Esophagus squamous epithelium (tissue), 5 donors: ENCODE measurements at regions not wholly inside any gene's neighbourhood (a gene's known extent, or its start where the extent isn't known, plus 50 kb on each side); places are given as distances from the start of the nearest gene placed in this dataset.
"Not testable (repeated sequence)": the region's sequence is repeated elsewhere in the genome, so short reads cannot be mapped to it uniquely, and the experiment has no call there.

ENCODE experiments used
- DNase-seq: peaks from one replicate; lab custom pipeline; 2025; lab: John Stamatoyannopoulos, UW
- H3K27ac ChIP-seq, 4 donors: fragments of 200-600 bp; sonication (generic); one replicate each; pipeline ENCODE4 v1.5.1; 2016 to 2019; ENCODE audit warnings: mild to moderate bottlenecking in 1 of 4
- H3K27me3 ChIP-seq, 4 donors: fragments of 200-600 bp; sonication (generic); 1 replicate in 3 of 4; 2 replicates in 1 of 4; pipeline versions ENCODE4 v1.5.1 to v1.6.0; 2017 to 2021; ENCODE audit warnings: antibody characterized with exemption in 1 of 4
- H3K36me3 ChIP-seq, 3 donors: fragments of 200-600 bp; sonication (generic); one replicate each; pipeline ENCODE4 v1.5.1; 2016 to 2019
- H3K4me1 ChIP-seq, 3 donors: fragments of 200-600 bp; sonication (generic); one replicate each; pipeline ENCODE4 v1.5.1; 2017 to 2019
- H3K4me3 ChIP-seq, 4 donors: fragments of 200-600 bp; sonication (generic); 1 replicate in 3 of 4; 2 replicates in 1 of 4; pipeline ENCODE4 v1.5.1; 2016 to 2019; ENCODE audit warnings: mild to moderate bottlenecking in 2 of 4, moderate library complexity in 1 of 4
- H3K9me3 ChIP-seq, 3 donors: fragments of 200-600 bp; sonication (generic); one replicate each; pipeline ENCODE4 v1.5.1; 2016 to 2019
- CTCF ChIP-seq, 6 experiments: fragments of 450-650 bp in 4 of 6; fragments of 200-600 bp in 2 of 6; sonication (generic) in 2 of 6; IDR thresholded peaks; one replicate each; pipeline ENCODE4 v1.5.1; 2016 to 2019; ENCODE audit warnings: antibody characterized with exemption in 6 of 6, mild to moderate bottlenecking in 4 of 6, moderate library complexity in 4 of 6
- POLR2A ChIP-seq, 4 donors: fragments of 450-650 bp; IDR thresholded peaks; one replicate each; pipeline ENCODE4 v1.6.1; 2017; ENCODE audit warnings: antibody characterized with exemption in 4 of 4, mild to moderate bottlenecking in 4 of 4, moderate library complexity in 3 of 4
- WGBS, 2 donors: methylation state at CpG; one replicate each; pipeline ENCODE4 v1.1.5; 2018; 5-methylcytosine and 5-hydroxymethylcytosine counted together
- intact Hi-C: fragments of 100-400 bp; cut with DNase I; formaldehyde crosslinking; loops from one replicate; pipeline ENCODE4 v1.15.0; 2022
- donor health status: DM: yes; HTN: yes; CAD: no.

- Histone ChIP-seq H3K27ac (no peak overlapping the region), H3K4me1 (no peaks in the 10 kb centered on the region), H3K27me3 (no peaks in the 10 kb centered on the region), H3K4me3 (no peak overlapping the region), H3K9me3 (no peaks in the 10 kb centered on the region), H3K36me3 (no peaks in the 10 kb centered on the region)
- no peak for DNase-seq
- TF ChIP-seq POLR2A (IDR thresholded peaks at IDR 0.05) (no peak), CTCF (IDR thresholded peaks at IDR 0.05) (no peak)
- intact Hi-C loops: no loop called here
- WGBS, 2 donors: 85 to 95% methylated on average over 3 of the region's 3 CpGs
Observed at GRCh38 chrX:74187211-74187610, 116.8 kb upstream of the ZCCHC13 start.

DNA sequence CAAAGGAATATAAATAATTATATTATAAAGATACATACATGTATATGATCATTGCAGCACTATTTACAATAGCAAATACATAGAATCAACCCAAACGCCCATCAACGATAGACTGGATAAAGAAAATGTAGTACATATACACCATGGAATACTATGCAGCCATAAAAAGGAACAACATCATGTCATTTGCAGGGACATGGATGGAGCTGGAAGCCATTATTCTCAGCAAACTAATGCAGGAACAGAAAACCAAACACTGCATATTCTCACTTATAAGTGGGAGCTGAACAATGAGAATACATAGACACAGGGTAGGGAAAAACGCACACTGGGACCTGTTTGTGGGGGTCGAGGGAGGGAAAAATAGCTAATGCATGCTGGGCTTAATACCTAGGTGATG lies 120.9 kb upstream of the ZCCHC13 start:
- H3K27ac ChIP-seq, DNase-seq, H3K27me3 ChIP-seq, H3K36me3 ChIP-seq, H3K4me1 ChIP-seq, H3K4me3 ChIP-seq, intact Hi-C loops, H3K9me3 ChIP-seq: not testable (repeated sequence)
- WGBS, 2 donors: 85 to 87% methylated on average over 3 to 4 of the region's 4 CpGs

DNA sequence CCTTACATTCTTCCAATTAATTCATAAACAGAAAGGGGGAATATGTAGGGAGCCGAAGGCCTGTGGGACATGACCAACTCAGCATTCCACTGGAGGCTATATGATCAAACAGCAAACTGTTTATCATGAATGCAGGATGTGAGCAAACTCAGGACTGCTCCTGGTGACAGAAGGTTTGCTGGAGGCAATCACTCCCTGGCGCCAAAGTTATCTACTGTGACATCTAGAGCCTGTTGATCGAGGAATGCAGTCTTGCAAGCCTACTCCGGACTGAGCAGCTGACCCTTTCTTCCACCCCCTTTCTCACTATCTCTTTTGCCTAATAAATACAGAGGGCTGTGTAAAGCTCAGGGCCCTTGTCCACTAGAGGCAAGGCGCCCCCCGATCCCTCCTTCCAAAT lies 122.0 kb upstream of the ZCCHC13 start:
- H3K36me3 ChIP-seq, DNase-seq, intact Hi-C loops, H3K4me3 ChIP-seq, H3K27ac ChIP-seq, H3K27me3 ChIP-seq, H3K4me1 ChIP-seq, H3K9me3 ChIP-seq: not testable (repeated sequence)
- 87 to 90% methylated on average over 5 of the region's 6 CpGs for WGBS, 2 donors

- no peak for DNase-seq
- WGBS, 2 donors: 79 to 92% methylated on average over 7 to 8 of the region's 8 CpGs
- H3K27me3 ChIP-seq: no peaks in the 10 kb centered on the region
- H3K4me3 ChIP-seq: no peak overlapping the region
- no peaks in the 10 kb centered on the region for H3K36me3 ChIP-seq
- no peak overlapping the region for H3K27ac ChIP-seq
- TF ChIP-seq POLR2A (IDR thresholded peaks at IDR 0.05) (no peak), CTCF (IDR thresholded peaks at IDR 0.05) (no peak)
- intact Hi-C loops: no loop called here
- no peaks in the 10 kb centered on the region for H3K9me3 ChIP-seq
- H3K4me1 ChIP-seq: no peaks in the 10 kb centered on the region
Observed at GRCh38 chrX:74180716-74181115, 123.3 kb upstream of the ZCCHC13 start.

- no peaks in the 10 kb centered on the region for H3K4me1 ChIP-seq
- H3K27ac ChIP-seq: no peak overlapping the region
- no peaks in the 10 kb centered on the region for H3K36me3 ChIP-seq
- H3K27me3 ChIP-seq: no peaks in the 10 kb centered on the region
- no peaks in the 10 kb centered on the region for H3K9me3 ChIP-seq
- H3K4me3 ChIP-seq: no peak overlapping the region
- WGBS, 2 donors: 88 to 92% methylated on average over 3 of the region's 3 CpGs
- intact Hi-C loops: no loop called here
- no peak for DNase-seq
- TF ChIP-seq CTCF (IDR thresholded peaks at IDR 0.05) (no peak), POLR2A (IDR thresholded peaks at IDR 0.05) (no peak)
Observed at GRCh38 chrX:74179990-74180389, 124.0 kb upstream of the ZCCHC13 start.

DNA sequence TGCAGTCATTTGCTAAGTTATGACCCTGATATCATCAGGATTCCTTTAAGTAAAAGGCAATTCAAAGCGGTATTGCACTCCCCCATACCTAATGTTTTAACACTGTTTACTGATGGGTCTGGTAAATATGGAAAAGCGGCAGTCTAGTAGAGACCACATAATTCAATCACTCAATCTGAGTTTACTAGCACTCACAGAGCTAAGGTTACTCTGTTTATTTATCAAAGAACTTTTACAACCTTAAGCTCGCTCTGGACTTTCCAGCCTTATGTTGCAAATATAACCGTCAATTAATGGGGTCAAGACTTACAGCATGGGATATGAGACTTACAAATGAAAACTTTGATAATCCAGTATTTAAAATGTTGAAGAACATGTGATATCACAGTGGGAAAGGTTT lies 124.5 kb upstream of the ZCCHC13 start:
- H3K27me3 ChIP-seq: no peaks in the 10 kb centered on the region
- H3K27ac ChIP-seq: no peak overlapping the region
- no peaks in the 10 kb centered on the region for H3K36me3 ChIP-seq
- no peak for DNase-seq
- H3K4me1 ChIP-seq: no peaks in the 10 kb centered on the region
- no peaks in the 10 kb centered on the region for H3K9me3 ChIP-seq
- TF ChIP-seq POLR2A (IDR thresholded peaks at IDR 0.05) (no peak), CTCF (IDR thresholded peaks at IDR 0.05) (no peak)
- WGBS, 2 donors: 74 to 83% methylated on average over 4 of the region's 4 CpGs
- intact Hi-C loops: no loop called here
- H3K4me3 ChIP-seq: no peak overlapping the region
